Liver (tissue), 8 donors: ENCODE measurements at regions not wholly inside any gene's neighbourhood (a gene's known extent, or its start where the extent isn't known, plus 50 kb on each side); places are given as distances from the start of the nearest gene placed in this dataset.

Source experiments
- DNase-seq: peaks from one replicate; pipeline ENCODE4 v3.0.0-alpha.2; 2017; ENCODE audit warnings: low spot score
- H3K27ac ChIP-seq, 2 donors: one replicate each; pipeline ENCODE4 v1.7.0; 2013; ENCODE audit warnings: inconsistent platforms in 2 of 2, low read length in 2 of 2, control low read depth in 1 of 2, low read depth in 1 of 2, mild to moderate bottlenecking in 1 of 2
- H3K27me3 ChIP-seq, 4 donors: one replicate each; pipeline versions ENCODE4 v1.6.1 to v1.7.0; 2013; ENCODE audit warnings: low read length in 3 of 4, inconsistent platforms in 1 of 4, mild to moderate bottlenecking in 1 of 4, moderate library complexity in 1 of 4; ENCODE audit not compliant: control insufficient read depth in 4 of 4, insufficient read depth in 4 of 4
- H3K36me3 ChIP-seq, 4 donors: one replicate each; pipeline versions ENCODE4 v1.6.1 to v1.7.0; 2013; ENCODE audit warnings: low read length in 3 of 4, mild to moderate bottlenecking in 3 of 4, low read depth in 1 of 4, moderate library complexity in 1 of 4; ENCODE audit not compliant: control insufficient read depth in 4 of 4, insufficient read depth in 3 of 4
- H3K4me1 ChIP-seq, 4 donors: one replicate each; pipeline versions ENCODE4 v1.6.1 to v1.7.0; 2013; ENCODE audit warnings: low read length in 3 of 4, mild to moderate bottlenecking in 3 of 4, moderate library complexity in 1 of 4; ENCODE audit not compliant: control insufficient read depth in 4 of 4, insufficient read depth in 4 of 4
- H3K4me3 ChIP-seq, 3 donors: one replicate each; pipeline versions ENCODE4 v1.6.1 to v1.7.0; 2013; ENCODE audit warnings: low read length in 3 of 3, control low read depth in 1 of 3, low read depth in 1 of 3, mild to moderate bottlenecking in 1 of 3
- H3K9ac ChIP-seq, 2 donors: one replicate each; pipeline ENCODE4 v1.7.0; 2013; ENCODE audit warnings: low read length in 2 of 2, mild to moderate bottlenecking in 2 of 2, moderate library complexity in 2 of 2, control low read depth in 1 of 2, low read depth in 1 of 2
- H3K9me3 ChIP-seq, 4 donors: one replicate each; pipeline versions ENCODE4 v1.6.1 to v1.7.0; 2013; ENCODE audit warnings: low read length in 3 of 4; ENCODE audit not compliant: control insufficient read depth in 4 of 4
- EGR1 ChIP-seq, 2 donors: IDR thresholded peaks; 2 replicates each; pipeline ENCODE4 v1.6.1; 2016 to 2018; ENCODE audit warnings: antibody characterized with exemption in 2 of 2, low read depth in 2 of 2
- FOXA1 ChIP-seq: IDR thresholded peaks from 2 replicates; pipeline ENCODE4 v1.6.1; 2016; ENCODE audit warnings: antibody characterized with exemption
- FOXA2 ChIP-seq: IDR thresholded peaks from 2 replicates; pipeline ENCODE4 v1.6.1; 2016; ENCODE audit warnings: antibody characterized with exemption
- GABPA ChIP-seq, 2 donors: IDR thresholded peaks in 1 of 2; conservative IDR thresholded peaks in 1 of 2; 2 replicates each; pipeline ENCODE4 v1.6.1; 2016; ENCODE audit warnings: antibody characterized with exemption in 2 of 2, mild to moderate bottlenecking in 1 of 2, moderate library complexity in 1 of 2
- HNF4A ChIP-seq, 2 donors: conservative IDR thresholded peaks; 2 replicates each; pipeline ENCODE4 v1.6.1; 2016; ENCODE audit warnings: antibody characterized with exemption in 2 of 2, mild to moderate bottlenecking in 2 of 2
- HNF4G ChIP-seq: IDR thresholded peaks from 2 replicates; pipeline ENCODE4 v1.6.1; 2016; ENCODE audit warnings: antibody characterized with exemption
- JUND ChIP-seq, 2 donors: IDR thresholded peaks; 2 replicates each; pipeline ENCODE4 v1.6.1; 2016; ENCODE audit warnings: antibody characterized with exemption in 2 of 2
- NR2F2 ChIP-seq: IDR thresholded peaks from 2 replicates; pipeline ENCODE4 v1.6.1; 2016; ENCODE audit warnings: antibody characterized with exemption
- RAD21 ChIP-seq, 2 donors: IDR thresholded peaks; 2 replicates each; pipeline ENCODE4 v1.6.1; 2016; ENCODE audit warnings: antibody characterized with exemption in 2 of 2, mild to moderate bottlenecking in 2 of 2
- REST ChIP-seq: IDR thresholded peaks from 2 replicates; pipeline ENCODE4 v1.6.1; 2016; ENCODE audit warnings: antibody characterized with exemption, mild to moderate bottlenecking
- RXRA ChIP-seq, 2 donors: IDR thresholded peaks; 2 replicates each; pipeline ENCODE4 v1.6.1; 2017 to 2018; ENCODE audit warnings: antibody characterized with exemption in 2 of 2, mild to moderate bottlenecking in 1 of 2
- SP1 ChIP-seq: IDR thresholded peaks from 2 replicates; pipeline ENCODE4 v1.6.1; 2018; ENCODE audit warnings: antibody characterized with exemption, mild to moderate bottlenecking
- TAF1 ChIP-seq: conservative IDR thresholded peaks from 2 replicates; pipeline ENCODE4 v1.6.1; 2016; ENCODE audit warnings: antibody characterized with exemption, mild to moderate bottlenecking
- YY1 ChIP-seq: IDR thresholded peaks from 2 replicates; pipeline ENCODE4 v1.6.1; 2016; ENCODE audit warnings: antibody characterized with exemption, mild to moderate bottlenecking
- ZBTB33 ChIP-seq: IDR thresholded peaks from 2 replicates; pipeline ENCODE4 v1.6.1; 2016; ENCODE audit warnings: antibody characterized with exemption
- WGBS: extraction: QIAGEN DNeasy Blood & Tissue Kit; methylation state at CpG from one replicate; pipeline ENCODE4 v1.1.7; 2013; 5-methylcytosine and 5-hydroxymethylcytosine counted together
- TF ChIP-seq, protein P1 (sequence below): fragments of 150-350 bp; IDR thresholded peaks from 2 replicates; pipeline ENCODE4 v1.5.1; 2017; ENCODE audit warnings: improper control_type of control experiment, low read depth, low read length; ENCODE audit not compliant: missing input control
- TF ChIP-seq, protein P2 (sequence below): IDR thresholded peaks from 2 replicates; pipeline ENCODE4 v1.6.1; 2016; ENCODE audit warnings: antibody characterized with exemption
- TF ChIP-seq, protein P3 (sequence below): IDR thresholded peaks from 2 replicates; pipeline ENCODE4 v1.6.1; 2016; ENCODE audit warnings: antibody characterized with exemption
- donor health status: healthy.
- donor health status: healthy.
- donor health status: healthy.
- donor health status: healthy.
- donor health status: healthy.

DNA sequence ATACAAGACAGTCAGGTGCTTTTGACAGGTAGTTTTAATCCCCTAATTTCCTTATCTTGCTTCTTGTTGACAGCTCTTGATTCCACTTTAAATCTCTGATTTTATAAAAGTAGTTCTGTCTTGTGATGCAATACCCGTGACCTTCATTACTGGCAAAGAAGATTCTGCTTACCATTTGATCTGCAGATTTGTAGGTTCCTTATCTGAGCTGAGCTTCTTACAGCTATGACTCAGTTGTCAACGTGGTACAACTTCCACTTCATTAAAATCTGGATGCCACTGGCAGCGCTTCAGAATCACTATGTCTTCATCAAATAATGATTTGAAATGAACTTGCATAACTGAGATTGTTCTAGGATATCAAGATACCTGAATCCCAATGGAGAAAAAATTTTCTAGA, 543.6 kb upstream of the B3GALT2 start:
- Histone ChIP-seq H3K36me3 (no peaks in the 10 kb centered on the region), H3K9me3 (no peaks in the 10 kb centered on the region), H3K27ac (no peak overlapping the region), H3K4me3 (no peak overlapping the region), H3K9ac (no peak overlapping the region), H3K4me1 (no peaks in the 10 kb centered on the region), H3K27me3 (no peaks in the 10 kb centered on the region)
- WGBS = 78% methylated on average over 3 of the region's 3 CpGs
- no peak for DNase-seq
- TF ChIP-seq, protein P1, sequence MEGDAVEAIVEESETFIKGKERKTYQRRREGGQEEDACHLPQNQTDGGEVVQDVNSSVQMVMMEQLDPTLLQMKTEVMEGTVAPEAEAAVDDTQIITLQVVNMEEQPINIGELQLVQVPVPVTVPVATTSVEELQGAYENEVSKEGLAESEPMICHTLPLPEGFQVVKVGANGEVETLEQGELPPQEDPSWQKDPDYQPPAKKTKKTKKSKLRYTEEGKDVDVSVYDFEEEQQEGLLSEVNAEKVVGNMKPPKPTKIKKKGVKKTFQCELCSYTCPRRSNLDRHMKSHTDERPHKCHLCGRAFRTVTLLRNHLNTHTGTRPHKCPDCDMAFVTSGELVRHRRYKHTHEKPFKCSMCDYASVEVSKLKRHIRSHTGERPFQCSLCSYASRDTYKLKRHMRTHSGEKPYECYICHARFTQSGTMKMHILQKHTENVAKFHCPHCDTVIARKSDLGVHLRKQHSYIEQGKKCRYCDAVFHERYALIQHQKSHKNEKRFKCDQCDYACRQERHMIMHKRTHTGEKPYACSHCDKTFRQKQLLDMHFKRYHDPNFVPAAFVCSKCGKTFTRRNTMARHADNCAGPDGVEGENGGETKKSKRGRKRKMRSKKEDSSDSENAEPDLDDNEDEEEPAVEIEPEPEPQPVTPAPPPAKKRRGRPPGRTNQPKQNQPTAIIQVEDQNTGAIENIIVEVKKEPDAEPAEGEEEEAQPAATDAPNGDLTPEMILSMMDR = no peak
- TF ChIP-seq RXRA (IDR thresholded peaks at IDR 0.05) (no peak), SP1 (no peak), HNF4G (no peak), NR2F2 (no peak), GABPA (IDR thresholded peaks at IDR 0.05 in 1 of 2, conservative IDR thresholded peaks at IDR 0.05 in 1 of 2) (no peak), REST (no peak), ZBTB33 (no peak), YY1 (no peak), FOXA1 (no peak), JUND (IDR thresholded peaks at IDR 0.05) (no peak), FOXA2 (no peak), EGR1 (IDR thresholded peaks at IDR 0.05; ENCODE audit: low read depth in 2 of 2) (no peak), RAD21 (IDR thresholded peaks at IDR 0.05) (no peak), HNF4A (conservative IDR thresholded peaks at IDR 0.05) (no peak), TAF1 (no peak)
- TF ChIP-seq, protein P2, sequence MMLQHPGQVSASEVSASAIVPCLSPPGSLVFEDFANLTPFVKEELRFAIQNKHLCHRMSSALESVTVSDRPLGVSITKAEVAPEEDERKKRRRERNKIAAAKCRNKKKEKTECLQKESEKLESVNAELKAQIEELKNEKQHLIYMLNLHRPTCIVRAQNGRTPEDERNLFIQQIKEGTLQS = no peak
- TF ChIP-seq, protein P3, sequence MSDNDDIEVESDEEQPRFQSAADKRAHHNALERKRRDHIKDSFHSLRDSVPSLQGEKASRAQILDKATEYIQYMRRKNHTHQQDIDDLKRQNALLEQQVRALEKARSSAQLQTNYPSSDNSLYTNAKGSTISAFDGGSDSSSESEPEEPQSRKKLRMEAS = no peak

GRCh38 chr1:193729429-193729828, 543.0 kb upstream of the B3GALT2 start:
- DNase-seq = no peak
- Histone ChIP-seq H3K27ac (no peak overlapping the region), H3K9ac (no peak overlapping the region), H3K9me3 (no peaks in the 10 kb centered on the region), H3K27me3 (no peaks in the 10 kb centered on the region), H3K4me1 (no peaks in the 10 kb centered on the region), H3K4me3 (no peak overlapping the region), H3K36me3 (no peaks in the 10 kb centered on the region)
- TF ChIP-seq REST = no peak
- TF ChIP-seq FOXA2 = no peak
- no peak for TF ChIP-seq NR2F2
- no peak for TF ChIP-seq HNF4G
- TF ChIP-seq, protein P3 = no peak
- TF ChIP-seq TAF1 = no peak
- no peak for TF ChIP-seq RAD21 (IDR thresholded peaks at IDR 0.05)
- no peak for TF ChIP-seq SP1
- no peak for TF ChIP-seq ZBTB33
- TF ChIP-seq, protein P2 = no peak
- no peak for TF ChIP-seq HNF4A (conservative IDR thresholded peaks at IDR 0.05)
- no peak for TF ChIP-seq RXRA (IDR thresholded peaks at IDR 0.05)
- WGBS = 81% methylated on average over 2 of the region's 2 CpGs
